Calu3 (cell line): ENCODE measurements at regions not wholly inside any gene's neighbourhood (a gene's known extent, or its start where the extent isn't known, plus 50 kb on each side); places are given as distances from the start of the nearest gene placed in this dataset.

Experiments used
- BruUV-seq: library from RNA; stranded (reverse); fragments of 400-500 nt; replicated peaks from 2 replicates; lab custom pipeline; 2021; lab: Mats Ljungman, UMichigan
- CTCF ChIA-PET: fragments of 300-600 bp; sonication (Branson Sonifier 250); formaldehyde crosslinking; loops from one replicate; lab custom pipeline; 2022; ENCODE audit warnings: antibody characterized with exemption; lab: Charles Lee
- DNase-seq: peaks from one replicate; pipeline ENCODE4 v3.0.0; 2022
- H3K27ac Mint-ChIP-seq: one replicate; pipeline ENCODE4 v1.8.0; 2022; ENCODE audit warnings: mixed read lengths; ENCODE audit not compliant: unreplicated experiment
- H3K27me3 Mint-ChIP-seq: one replicate; pipeline ENCODE4 v1.8.0; 2022; ENCODE audit warnings: mixed read lengths; ENCODE audit not compliant: unreplicated experiment
- H3K36me3 Mint-ChIP-seq: one replicate; pipeline ENCODE4 v1.8.0; 2022; ENCODE audit warnings: mild to moderate bottlenecking, moderate library complexity, mixed read lengths; ENCODE audit not compliant: insufficient read depth, unreplicated experiment
- H3K4me1 Mint-ChIP-seq: one replicate; pipeline ENCODE4 v1.8.0; 2022; ENCODE audit warnings: mild to moderate bottlenecking, low read depth, mixed read lengths; ENCODE audit not compliant: unreplicated experiment
- H3K4me3 Mint-ChIP-seq: one replicate; pipeline ENCODE4 v1.8.0; 2022; ENCODE audit warnings: mild to moderate bottlenecking, low read depth, moderate library complexity, mixed read lengths; ENCODE audit not compliant: unreplicated experiment
- H3K9me3 Mint-ChIP-seq: one replicate; pipeline ENCODE4 v1.8.0; 2022; ENCODE audit warnings: low read depth, mixed read lengths; ENCODE audit not compliant: unreplicated experiment
- intact Hi-C: fragments of 100-400 bp; cut with micrococcal nuclease; formaldehyde crosslinking; loops from one replicate; pipeline ENCODE4 v1.10.0; 2022; ENCODE audit not compliant: unreplicated experiment
- TF ChIP-seq, protein P1 (sequence below): fragments of 200-600 bp; IDR thresholded peaks from one replicate; pipeline ENCODE4 v1.8.0; 2022; ENCODE audit warnings: antibody characterized with exemption; ENCODE audit not compliant: unreplicated experiment

DNA sequence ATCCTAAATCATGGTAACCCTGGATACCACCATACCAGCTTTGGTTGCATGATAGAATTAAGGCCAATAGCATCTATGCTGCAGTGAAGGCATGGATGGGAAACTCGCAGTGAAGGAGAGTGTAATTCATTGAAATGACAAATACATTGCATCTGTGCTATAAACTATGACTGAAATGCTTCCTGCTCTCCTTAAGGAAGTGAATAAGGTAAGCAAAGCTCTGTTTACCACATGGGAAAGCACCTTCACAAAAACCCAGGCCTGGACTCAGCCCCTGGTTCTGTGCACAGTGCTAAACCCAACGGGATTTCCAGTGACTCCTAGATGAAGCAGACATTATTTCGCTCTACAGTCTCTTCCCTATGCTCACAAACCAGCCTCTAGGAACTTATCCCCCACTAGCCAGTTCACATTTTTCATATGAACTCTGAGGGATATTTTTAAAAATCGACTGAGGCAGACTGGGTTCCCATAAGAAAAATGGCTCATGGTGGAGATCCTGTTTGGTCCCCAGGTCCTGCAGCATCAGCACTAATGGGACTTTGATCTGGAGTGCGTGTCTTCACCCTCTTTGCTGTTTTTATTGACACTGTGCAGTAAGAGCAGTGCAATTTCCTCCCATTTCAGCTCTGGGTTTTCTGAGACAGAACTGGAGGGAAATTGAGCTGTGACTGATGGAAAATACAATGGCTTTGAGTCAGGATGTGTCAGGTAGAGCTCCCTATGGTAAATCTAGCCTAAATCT lies 362.7 kb downstream of the SIPA1L2 start:
- BruUV-seq: no TSS peak
- CTCF ChIA-PET: no interaction called here
- intact Hi-C loops: no loop called here
- no peak for DNase-seq
- Mint-ChIP-seq H3K27me3 (no peaks in the 10 kb centered on the region), H3K9me3 (peaks cover 3% of the 10 kb centered on the region), H3K4me3 (no peak overlapping the region), H3K27ac (no peak overlapping the region), H3K4me1 (no peaks in the 10 kb centered on the region), H3K36me3 (no peaks in the 10 kb centered on the region)
- TF ChIP-seq, protein P1, sequence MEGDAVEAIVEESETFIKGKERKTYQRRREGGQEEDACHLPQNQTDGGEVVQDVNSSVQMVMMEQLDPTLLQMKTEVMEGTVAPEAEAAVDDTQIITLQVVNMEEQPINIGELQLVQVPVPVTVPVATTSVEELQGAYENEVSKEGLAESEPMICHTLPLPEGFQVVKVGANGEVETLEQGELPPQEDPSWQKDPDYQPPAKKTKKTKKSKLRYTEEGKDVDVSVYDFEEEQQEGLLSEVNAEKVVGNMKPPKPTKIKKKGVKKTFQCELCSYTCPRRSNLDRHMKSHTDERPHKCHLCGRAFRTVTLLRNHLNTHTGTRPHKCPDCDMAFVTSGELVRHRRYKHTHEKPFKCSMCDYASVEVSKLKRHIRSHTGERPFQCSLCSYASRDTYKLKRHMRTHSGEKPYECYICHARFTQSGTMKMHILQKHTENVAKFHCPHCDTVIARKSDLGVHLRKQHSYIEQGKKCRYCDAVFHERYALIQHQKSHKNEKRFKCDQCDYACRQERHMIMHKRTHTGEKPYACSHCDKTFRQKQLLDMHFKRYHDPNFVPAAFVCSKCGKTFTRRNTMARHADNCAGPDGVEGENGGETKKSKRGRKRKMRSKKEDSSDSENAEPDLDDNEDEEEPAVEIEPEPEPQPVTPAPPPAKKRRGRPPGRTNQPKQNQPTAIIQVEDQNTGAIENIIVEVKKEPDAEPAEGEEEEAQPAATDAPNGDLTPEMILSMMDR: no peak

DNA sequence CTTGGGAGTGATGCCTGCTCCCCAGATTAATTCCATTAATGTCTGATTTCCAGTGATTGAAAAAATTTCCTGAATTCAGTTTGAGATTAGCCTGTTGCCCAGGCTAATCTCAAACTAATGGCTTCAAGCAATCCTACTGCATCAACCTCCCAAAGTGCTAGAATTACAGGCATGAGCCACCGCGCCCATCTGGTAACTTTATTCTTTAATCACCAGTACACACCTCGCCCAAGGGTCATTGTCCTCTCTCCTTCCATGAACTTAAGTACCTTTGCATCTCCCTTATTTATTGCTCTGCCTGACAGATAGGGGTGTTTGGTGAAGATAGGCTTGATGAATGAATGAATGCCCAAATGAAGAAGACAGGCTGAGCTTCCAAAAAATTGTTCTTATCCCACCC lies 366.5 kb downstream of the SIPA1L2 start:
- no TSS peak for BruUV-seq
- TF ChIP-seq, protein P1: no peak
- H3K36me3 Mint-ChIP-seq: no peaks in the 10 kb centered on the region
- no peak for DNase-seq
- no peak overlapping the region for H3K4me3 Mint-ChIP-seq
- no peaks in the 10 kb centered on the region for H3K4me1 Mint-ChIP-seq
- H3K27me3 Mint-ChIP-seq: no peaks in the 10 kb centered on the region
- H3K9me3 Mint-ChIP-seq: peaks cover 3% of the 10 kb centered on the region
- intact Hi-C loops: no loop called here
- CTCF ChIA-PET: no interaction called here
- H3K27ac Mint-ChIP-seq: no peak overlapping the region

DNA sequence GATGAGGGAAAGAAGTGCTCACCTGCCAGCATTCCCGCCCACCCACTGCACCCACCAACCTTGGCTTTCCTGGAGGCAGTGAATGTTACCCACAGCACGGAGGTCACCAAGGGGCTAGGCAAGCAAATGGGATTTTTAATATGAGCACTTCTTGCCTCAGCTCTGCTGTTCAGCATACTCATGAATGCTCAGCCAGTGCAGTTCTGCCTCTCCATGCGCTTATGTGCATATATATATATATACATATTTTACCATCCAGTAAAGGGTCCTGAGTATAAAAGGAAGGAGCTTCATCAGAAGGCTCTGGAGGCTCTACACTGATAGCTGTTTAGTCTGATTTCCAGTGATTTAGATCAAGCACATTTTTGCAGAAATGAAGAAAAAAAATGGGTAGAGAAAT lies 366.9 kb downstream of the SIPA1L2 start:
- CTCF ChIA-PET: no interaction called here
- Mint-ChIP-seq H3K9me3 (peaks cover 3% of the 10 kb centered on the region), H3K4me1 (no peaks in the 10 kb centered on the region), H3K27me3 (no peaks in the 10 kb centered on the region), H3K36me3 (no peaks in the 10 kb centered on the region), H3K4me3 (no peak overlapping the region), H3K27ac (no peak overlapping the region)
- no peak for DNase-seq
- intact Hi-C loops: no loop called here
- BruUV-seq: no TSS peak
- TF ChIP-seq, protein P1: no peak

DNA sequence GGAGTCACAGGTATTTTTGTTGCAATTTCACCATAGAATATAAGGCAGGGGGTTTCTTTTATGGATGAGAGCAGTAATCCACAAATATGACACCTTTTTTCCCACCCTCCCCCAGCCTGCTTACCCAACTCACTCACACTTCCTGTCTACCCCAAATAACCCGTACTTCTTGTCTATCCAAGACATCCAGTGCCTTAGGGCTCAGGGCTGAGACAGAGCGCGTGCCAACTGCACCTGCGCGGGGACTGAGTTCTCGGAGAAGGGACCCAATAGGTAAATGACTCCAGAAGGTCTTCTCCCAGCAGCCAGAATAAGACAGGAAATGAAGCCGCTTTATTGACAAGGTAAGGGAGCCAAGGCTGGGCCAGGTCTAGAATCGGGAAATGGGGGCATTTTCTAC lies 369.1 kb downstream of the SIPA1L2 start:
- CTCF ChIA-PET: no interaction called here
- Mint-ChIP-seq H3K27ac (no peak overlapping the region), H3K4me1 (no peaks in the 10 kb centered on the region), H3K4me3 (no peak overlapping the region), H3K27me3 (no peaks in the 10 kb centered on the region), H3K36me3 (no peaks in the 10 kb centered on the region), H3K9me3 (peaks cover 2% of the 10 kb centered on the region)
- no TSS peak for BruUV-seq
- DNase-seq: no peak
- TF ChIP-seq, protein P1: no peak
- intact Hi-C loops: no loop called here
